ENCODE measurements at regions not wholly inside any gene's neighbourhood (a gene's known extent, or its start where the extent isn't known, plus 50 kb on each side); places are given as distances from the start of the nearest gene placed in this dataset.

DNA sequence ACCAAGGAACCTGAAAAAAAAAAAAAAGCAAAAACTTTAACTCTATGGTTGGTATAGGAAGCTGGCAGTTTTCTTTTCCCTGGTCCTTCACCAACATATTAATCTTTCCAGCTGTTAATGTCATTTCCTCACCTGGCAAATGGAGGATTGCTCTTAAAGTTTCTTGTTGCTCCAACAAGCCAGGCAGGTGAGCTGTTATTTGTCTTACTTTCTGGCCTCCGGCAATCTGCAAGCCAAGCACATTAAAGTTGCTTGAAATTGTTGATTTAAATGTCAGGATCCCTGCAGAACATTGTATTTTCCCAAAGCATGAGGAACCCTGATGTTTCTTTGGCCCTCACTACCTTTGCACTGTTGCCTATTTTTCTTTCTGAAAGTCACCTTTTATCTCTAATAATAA lies 664.9 kb downstream of the METTL4 start:
- H3K27me3 ChIP-seq (ENCODE audit: insufficient read depth, low read length): no peaks in the 10 kb centered on the region
- no peaks in the 10 kb centered on the region for H3K9me3 ChIP-seq (ENCODE audit: low read depth, low read length)
- no peak overlapping the region for H3K4me2 ChIP-seq (ENCODE audit: insufficient read depth, low read length)
- H3K27ac ChIP-seq (ENCODE audit: low read depth, low read length): no peak overlapping the region
- H3K36me3 ChIP-seq (ENCODE audit: insufficient read depth, low read length): no peaks in the 10 kb centered on the region
- DNase-seq (ENCODE audit: insufficient read length, low spot score, missing footprints): no peak
- H3K79me2 ChIP-seq (ENCODE audit: insufficient read depth, low read length): no peaks in the 10 kb centered on the region
- no peak overlapping the region for H2AFZ ChIP-seq (ENCODE audit: low read length)
- no peaks in the 10 kb centered on the region for H3K4me1 ChIP-seq (ENCODE audit: insufficient read depth, low read length)
- no peaks in the 10 kb centered on the region for H4K20me1 ChIP-seq (ENCODE audit: insufficient read depth, low read length)
- TF ChIP-seq, protein P1, sequence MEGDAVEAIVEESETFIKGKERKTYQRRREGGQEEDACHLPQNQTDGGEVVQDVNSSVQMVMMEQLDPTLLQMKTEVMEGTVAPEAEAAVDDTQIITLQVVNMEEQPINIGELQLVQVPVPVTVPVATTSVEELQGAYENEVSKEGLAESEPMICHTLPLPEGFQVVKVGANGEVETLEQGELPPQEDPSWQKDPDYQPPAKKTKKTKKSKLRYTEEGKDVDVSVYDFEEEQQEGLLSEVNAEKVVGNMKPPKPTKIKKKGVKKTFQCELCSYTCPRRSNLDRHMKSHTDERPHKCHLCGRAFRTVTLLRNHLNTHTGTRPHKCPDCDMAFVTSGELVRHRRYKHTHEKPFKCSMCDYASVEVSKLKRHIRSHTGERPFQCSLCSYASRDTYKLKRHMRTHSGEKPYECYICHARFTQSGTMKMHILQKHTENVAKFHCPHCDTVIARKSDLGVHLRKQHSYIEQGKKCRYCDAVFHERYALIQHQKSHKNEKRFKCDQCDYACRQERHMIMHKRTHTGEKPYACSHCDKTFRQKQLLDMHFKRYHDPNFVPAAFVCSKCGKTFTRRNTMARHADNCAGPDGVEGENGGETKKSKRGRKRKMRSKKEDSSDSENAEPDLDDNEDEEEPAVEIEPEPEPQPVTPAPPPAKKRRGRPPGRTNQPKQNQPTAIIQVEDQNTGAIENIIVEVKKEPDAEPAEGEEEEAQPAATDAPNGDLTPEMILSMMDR (IDR thresholded peaks at IDR 0.05; ENCODE audit: extremely low read depth, low read depth, low read length): no peak
- H3K4me3 ChIP-seq (ENCODE audit: insufficient read depth, low read length): no peak overlapping the region

DNA sequence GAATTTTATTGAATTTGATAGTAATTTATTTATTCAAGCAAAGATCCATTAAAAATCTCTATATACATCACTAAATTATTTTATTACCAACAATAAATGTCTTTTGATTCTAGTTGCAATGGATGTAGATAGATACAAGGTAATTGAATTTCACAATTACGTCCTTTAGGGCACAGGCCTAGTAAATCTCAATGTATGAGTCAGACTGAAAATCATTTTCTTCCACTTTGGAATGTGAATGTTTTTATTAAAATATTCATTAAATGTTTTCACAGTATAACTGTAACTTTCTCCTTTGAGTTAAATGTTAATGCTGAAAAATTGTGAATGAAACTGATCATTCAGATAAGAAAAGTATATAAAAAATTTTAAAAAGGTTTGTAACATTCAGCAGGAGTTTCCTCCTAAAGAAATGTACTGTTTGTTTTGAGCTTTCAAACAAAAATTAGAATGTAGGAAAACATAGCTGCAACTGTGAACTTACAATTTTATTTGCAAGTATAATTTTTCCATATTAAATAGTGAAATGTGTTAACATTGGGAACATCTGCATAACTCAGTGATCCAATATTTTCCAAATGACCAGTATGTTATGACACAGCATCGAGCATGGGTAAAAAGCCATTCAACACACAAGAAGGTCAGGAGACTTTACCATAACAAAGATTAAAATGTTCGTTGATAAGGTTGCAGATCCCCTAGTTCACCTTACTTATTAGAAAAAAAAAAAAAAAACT lies 663.7 kb downstream of the METTL4 start:
- no peaks in the 10 kb centered on the region for H3K9me3 ChIP-seq (ENCODE audit: low read depth, low read length)
- TF ChIP-seq, protein P1 (IDR thresholded peaks at IDR 0.05; ENCODE audit: extremely low read depth, low read depth, low read length): no peak
- no peak for DNase-seq (ENCODE audit: insufficient read length, low spot score, missing footprints)
- H3K4me3 ChIP-seq (ENCODE audit: insufficient read depth, low read length): no peak overlapping the region
- no peak overlapping the region for H2AFZ ChIP-seq (ENCODE audit: low read length)
- H3K27ac ChIP-seq (ENCODE audit: low read depth, low read length): no peak overlapping the region
- no peaks in the 10 kb centered on the region for H3K4me1 ChIP-seq (ENCODE audit: insufficient read depth, low read length)
- H3K4me2 ChIP-seq (ENCODE audit: insufficient read depth, low read length): no peak overlapping the region
- H4K20me1 ChIP-seq (ENCODE audit: insufficient read depth, low read length): no peaks in the 10 kb centered on the region
- H3K36me3 ChIP-seq (ENCODE audit: insufficient read depth, low read length): no peaks in the 10 kb centered on the region
- no peaks in the 10 kb centered on the region for H3K27me3 ChIP-seq (ENCODE audit: insufficient read depth, low read length)
- H3K79me2 ChIP-seq (ENCODE audit: insufficient read depth, low read length): no peaks in the 10 kb centered on the region

DNA sequence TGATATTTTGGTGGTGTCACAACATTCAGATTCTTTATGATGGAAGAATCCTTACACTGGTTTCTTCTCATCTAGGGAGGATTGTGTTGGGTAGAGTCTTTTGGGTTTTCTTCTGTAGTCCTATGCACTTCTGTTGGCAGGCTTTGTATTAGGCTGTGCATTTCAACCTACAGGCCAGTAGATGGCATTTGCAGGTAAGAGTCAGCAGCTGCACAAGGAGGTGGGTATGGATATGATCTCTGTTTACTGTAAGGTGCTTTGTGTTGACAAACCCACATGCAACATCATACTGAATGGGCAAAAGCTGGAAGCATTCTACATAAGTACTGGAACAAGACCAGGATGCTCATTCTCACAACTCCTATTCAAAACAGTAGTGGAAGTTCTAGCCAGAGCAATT lies 656.8 kb downstream of the METTL4 start:
- TF ChIP-seq, protein P1 (IDR thresholded peaks at IDR 0.05; ENCODE audit: extremely low read depth, low read depth, low read length): no peak
- Histone ChIP-seq H3K27me3 (ENCODE audit: insufficient read depth, low read length) (no peaks in the 10 kb centered on the region), H3K79me2 (ENCODE audit: insufficient read depth, low read length) (no peaks in the 10 kb centered on the region), H3K4me3 (ENCODE audit: insufficient read depth, low read length) (no peak overlapping the region), H3K4me1 (ENCODE audit: insufficient read depth, low read length) (no peaks in the 10 kb centered on the region), H4K20me1 (ENCODE audit: insufficient read depth, low read length) (no peaks in the 10 kb centered on the region), H3K4me2 (ENCODE audit: insufficient read depth, low read length) (no peak overlapping the region), H2AFZ (ENCODE audit: low read length) (no peak overlapping the region), H3K36me3 (ENCODE audit: insufficient read depth, low read length) (no peaks in the 10 kb centered on the region), H3K27ac (ENCODE audit: low read depth, low read length) (no peak overlapping the region), H3K9me3 (ENCODE audit: low read depth, low read length) (peaks cover 7% of the 10 kb centered on the region)
- no peak for DNase-seq (ENCODE audit: insufficient read length, low spot score, missing footprints)

DNA sequence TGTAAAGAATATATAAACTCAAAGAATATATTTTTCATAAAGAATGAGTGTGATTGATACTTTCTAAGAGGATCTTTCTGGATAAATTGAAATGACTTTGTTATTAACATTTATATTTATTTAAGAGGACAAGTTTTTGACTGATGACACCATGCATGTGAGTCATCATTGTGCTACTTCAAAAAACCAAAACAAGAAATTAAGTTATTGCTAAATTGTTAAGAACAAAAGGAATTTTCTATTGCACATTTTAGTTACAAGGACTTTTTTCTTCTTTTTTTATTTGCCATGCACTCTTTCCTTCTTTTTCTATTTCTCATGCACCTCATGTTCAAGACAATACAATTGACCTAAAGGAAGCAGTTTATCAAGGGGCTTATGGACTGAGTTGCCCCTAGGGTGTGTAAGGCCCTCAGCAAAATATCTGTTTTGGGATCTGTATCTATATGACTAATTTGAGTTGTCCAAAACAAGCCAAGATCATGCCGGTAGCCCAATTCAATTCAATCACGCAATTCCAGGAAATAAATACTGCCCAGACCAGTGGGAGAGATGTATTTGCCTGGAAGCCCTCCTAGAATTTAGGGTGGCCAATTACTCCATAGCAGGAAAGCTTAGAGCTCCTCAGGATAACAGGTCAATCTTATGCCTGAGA lies 654.3 kb downstream of the METTL4 start:
- Histone ChIP-seq H3K36me3 (ENCODE audit: insufficient read depth, low read length) (no peaks in the 10 kb centered on the region), H3K27me3 (ENCODE audit: insufficient read depth, low read length) (no peaks in the 10 kb centered on the region), H2AFZ (ENCODE audit: low read length) (no peak overlapping the region), H3K4me3 (ENCODE audit: insufficient read depth, low read length) (no peak overlapping the region), H3K27ac (ENCODE audit: low read depth, low read length) (no peak overlapping the region), H3K79me2 (ENCODE audit: insufficient read depth, low read length) (no peaks in the 10 kb centered on the region), H4K20me1 (ENCODE audit: insufficient read depth, low read length) (no peaks in the 10 kb centered on the region), H3K4me1 (ENCODE audit: insufficient read depth, low read length) (no peaks in the 10 kb centered on the region), H3K9me3 (ENCODE audit: low read depth, low read length) (peaks cover 7% of the 10 kb centered on the region), H3K4me2 (ENCODE audit: insufficient read depth, low read length) (no peak overlapping the region)
- DNase-seq (ENCODE audit: insufficient read length, low spot score, missing footprints): no peak
- TF ChIP-seq, protein P1 (IDR thresholded peaks at IDR 0.05; ENCODE audit: extremely low read depth, low read depth, low read length): no peak

All from osteoblast (primary cell).